ENCODE measurements at regions not wholly inside any gene's neighbourhood (a gene's known extent, or its start where the extent isn't known, plus 50 kb on each side); places are given as distances from the start of the nearest gene placed in this dataset.

DNA sequence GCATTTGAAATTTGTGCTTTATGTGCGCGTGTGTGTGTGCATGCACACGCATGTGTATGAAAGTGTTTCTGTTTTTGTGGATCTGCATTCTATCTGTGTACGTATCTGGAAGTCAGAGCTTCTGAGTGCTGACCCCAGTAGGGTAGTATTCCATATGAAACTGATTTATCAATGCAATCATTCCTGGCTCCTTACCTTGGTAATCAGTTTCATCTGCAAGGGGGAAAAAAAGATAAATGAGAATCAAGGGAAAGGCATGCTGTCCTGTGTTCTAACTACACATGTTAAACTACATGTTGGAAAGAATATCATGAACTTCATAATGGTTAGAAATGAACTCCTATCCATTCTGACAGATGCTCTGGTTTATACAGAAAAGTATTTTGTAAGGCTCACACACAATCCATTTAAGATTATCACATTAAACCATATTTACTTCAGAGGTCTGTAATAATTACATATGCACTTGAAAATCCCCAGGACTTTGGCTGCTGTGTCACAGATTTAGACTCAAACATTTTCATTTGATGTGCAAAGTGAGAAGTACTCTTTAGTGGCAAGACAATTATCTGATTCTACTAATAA lies 276.1 kb upstream of the LMO3 start:
- Histone ChIP-seq H3K4me3 (no peak overlapping the region), H3K4me1 (no peaks in the 10 kb centered on the region), H3K27ac (no peak overlapping the region), H3K36me3 (no peaks in the 10 kb centered on the region), H3K27me3 (no peaks in the 10 kb centered on the region), H3K9me3 (no peaks in the 10 kb centered on the region)
- intact Hi-C loops (cut with DNase I; ENCODE audit: low total_unique reads): no loop called here
- DNase-seq: no peak
- no peak for TF ChIP-seq POLR2A (IDR thresholded peaks at IDR 0.05)
- TF ChIP-seq, protein P1, sequence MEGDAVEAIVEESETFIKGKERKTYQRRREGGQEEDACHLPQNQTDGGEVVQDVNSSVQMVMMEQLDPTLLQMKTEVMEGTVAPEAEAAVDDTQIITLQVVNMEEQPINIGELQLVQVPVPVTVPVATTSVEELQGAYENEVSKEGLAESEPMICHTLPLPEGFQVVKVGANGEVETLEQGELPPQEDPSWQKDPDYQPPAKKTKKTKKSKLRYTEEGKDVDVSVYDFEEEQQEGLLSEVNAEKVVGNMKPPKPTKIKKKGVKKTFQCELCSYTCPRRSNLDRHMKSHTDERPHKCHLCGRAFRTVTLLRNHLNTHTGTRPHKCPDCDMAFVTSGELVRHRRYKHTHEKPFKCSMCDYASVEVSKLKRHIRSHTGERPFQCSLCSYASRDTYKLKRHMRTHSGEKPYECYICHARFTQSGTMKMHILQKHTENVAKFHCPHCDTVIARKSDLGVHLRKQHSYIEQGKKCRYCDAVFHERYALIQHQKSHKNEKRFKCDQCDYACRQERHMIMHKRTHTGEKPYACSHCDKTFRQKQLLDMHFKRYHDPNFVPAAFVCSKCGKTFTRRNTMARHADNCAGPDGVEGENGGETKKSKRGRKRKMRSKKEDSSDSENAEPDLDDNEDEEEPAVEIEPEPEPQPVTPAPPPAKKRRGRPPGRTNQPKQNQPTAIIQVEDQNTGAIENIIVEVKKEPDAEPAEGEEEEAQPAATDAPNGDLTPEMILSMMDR (IDR thresholded peaks at IDR 0.05): no peak

DNA sequence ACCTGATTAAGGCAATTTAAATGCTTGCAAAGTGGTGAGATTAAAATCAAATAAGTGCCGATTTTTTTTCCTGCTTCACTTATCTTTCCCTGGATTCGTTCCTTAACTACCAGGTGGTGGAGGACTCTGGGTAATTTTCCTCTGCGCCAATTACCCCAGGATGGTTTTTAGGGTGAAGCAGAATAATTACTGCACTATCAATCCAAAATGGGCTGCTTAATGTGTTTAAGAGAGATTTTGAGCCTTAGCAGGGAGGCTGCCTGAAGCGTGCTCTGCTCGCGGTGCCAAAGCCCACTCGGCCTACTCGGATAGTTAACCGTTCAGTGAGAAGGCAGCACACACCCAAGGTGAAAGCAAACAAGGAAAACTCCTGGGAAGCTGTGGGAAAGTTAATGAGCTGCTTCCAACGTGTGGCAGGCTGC lies 274.9 kb upstream of the LMO3 start:
- no peak overlapping the region for H3K4me3 ChIP-seq
- H3K27me3 ChIP-seq: no peaks in the 10 kb centered on the region
- H3K4me1 ChIP-seq: no peaks in the 10 kb centered on the region
- H3K36me3 ChIP-seq: no peaks in the 10 kb centered on the region
- H3K27ac ChIP-seq: no peak overlapping the region
- intact Hi-C loops (cut with DNase I; ENCODE audit: low total_unique reads): no loop called here
- TF ChIP-seq, protein P1 (IDR thresholded peaks at IDR 0.05): no peak
- no peak for TF ChIP-seq POLR2A (IDR thresholded peaks at IDR 0.05)
- no peak for DNase-seq
- no peaks in the 10 kb centered on the region for H3K9me3 ChIP-seq

DNA sequence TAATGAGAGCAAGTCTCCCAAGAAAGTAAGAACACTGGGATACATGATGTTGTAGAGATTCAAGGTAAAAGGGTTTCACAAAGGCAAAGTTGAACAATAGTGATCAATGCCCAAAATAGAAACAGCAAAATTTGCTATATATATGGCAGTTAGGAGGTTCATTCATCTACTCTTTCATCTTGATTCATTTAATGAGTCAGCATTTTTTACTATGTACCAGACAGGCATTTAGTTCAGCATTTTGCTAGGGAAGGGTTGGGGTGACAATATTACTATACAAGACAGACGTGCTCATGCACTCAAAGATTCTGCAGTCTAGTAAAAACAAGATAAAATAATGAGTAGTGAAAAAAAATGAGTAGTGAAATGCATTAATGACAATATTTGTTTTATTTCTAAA lies 264.9 kb upstream of the LMO3 start:
- H3K27me3 ChIP-seq: no peaks in the 10 kb centered on the region
- H3K9me3 ChIP-seq: no peaks in the 10 kb centered on the region
- H3K36me3 ChIP-seq: no peaks in the 10 kb centered on the region
- intact Hi-C loops (cut with DNase I; ENCODE audit: low total_unique reads): no loop called here
- no peak for TF ChIP-seq POLR2A (IDR thresholded peaks at IDR 0.05)
- TF ChIP-seq, protein P1 (IDR thresholded peaks at IDR 0.05): no peak
- no peak overlapping the region for H3K27ac ChIP-seq
- H3K4me3 ChIP-seq: no peak overlapping the region
- H3K4me1 ChIP-seq: no peaks in the 10 kb centered on the region
- DNase-seq: no peak

DNA sequence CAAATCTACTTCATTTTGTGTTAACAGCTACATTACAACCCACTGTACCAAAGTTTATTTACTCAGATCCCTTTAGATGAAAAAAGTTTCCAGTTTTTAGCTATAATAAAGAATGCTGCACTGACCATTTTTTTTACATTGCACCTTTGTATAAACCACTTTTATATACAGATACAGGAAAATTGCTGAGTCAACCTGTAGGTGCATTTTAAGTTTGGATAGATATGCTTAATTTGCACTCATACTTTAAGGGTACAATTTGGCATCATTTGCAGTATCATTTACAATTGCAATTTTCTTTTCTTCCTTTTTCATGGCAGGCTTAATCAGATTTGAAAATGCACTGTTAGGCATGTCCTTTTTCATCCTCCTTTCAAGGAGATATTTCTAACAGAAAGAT lies 257.8 kb upstream of the LMO3 start:
- Histone ChIP-seq H3K4me3 (no peak overlapping the region), H3K36me3 (no peaks in the 10 kb centered on the region), H3K4me1 (no peaks in the 10 kb centered on the region), H3K27me3 (no peaks in the 10 kb centered on the region), H3K9me3 (no peaks in the 10 kb centered on the region), H3K27ac (no peak overlapping the region)
- no peak for DNase-seq
- intact Hi-C loops (cut with DNase I; ENCODE audit: low total_unique reads): no loop called here
- TF ChIP-seq POLR2A (IDR thresholded peaks at IDR 0.05): no peak
- TF ChIP-seq, protein P1 (IDR thresholded peaks at IDR 0.05): no peak

DNA sequence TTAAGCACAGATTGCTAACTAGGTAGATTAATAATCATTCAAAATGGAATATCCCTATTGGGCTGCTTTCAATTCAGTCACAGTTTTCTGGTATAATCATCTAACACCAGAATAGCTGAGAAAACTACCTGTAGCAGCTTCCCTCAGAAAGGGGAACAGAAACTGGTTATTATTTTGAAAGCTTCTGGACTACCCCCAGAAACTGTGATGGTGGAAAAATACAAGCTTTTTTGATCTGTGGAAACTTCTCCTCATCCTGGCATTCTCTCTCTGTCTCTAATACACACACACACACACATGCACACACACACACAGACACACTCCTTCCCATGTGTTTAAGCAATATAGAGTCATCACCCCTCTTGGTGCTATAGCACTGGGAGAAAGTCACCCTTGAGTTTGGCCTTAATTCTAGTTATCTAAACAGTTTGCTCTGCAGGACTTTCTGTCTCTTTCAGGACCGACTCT lies 251.5 kb upstream of the LMO3 start:
- DNase-seq: no peak
- H3K9me3 ChIP-seq: no peaks in the 10 kb centered on the region
- H3K4me3 ChIP-seq: no peak overlapping the region
- H3K27ac ChIP-seq: no peak overlapping the region
- no peaks in the 10 kb centered on the region for H3K4me1 ChIP-seq
- no peaks in the 10 kb centered on the region for H3K27me3 ChIP-seq
- TF ChIP-seq, protein P1 (IDR thresholded peaks at IDR 0.05): no peak
- no peak for TF ChIP-seq POLR2A (IDR thresholded peaks at IDR 0.05)
- intact Hi-C loops (cut with DNase I; ENCODE audit: low total_unique reads): no loop called here
- no peaks in the 10 kb centered on the region for H3K36me3 ChIP-seq

All from uterus (tissue), 3 donors.